Vagina (tissue), 2 donors: ENCODE measurements at regions not wholly inside any gene's neighbourhood (a gene's known extent, or its start where the extent isn't known, plus 50 kb on each side); places are given as distances from the start of the nearest gene placed in this dataset.

Source experiments
- POLR2A ChIP-seq, 2 donors: fragments of 450-650 bp; IDR thresholded peaks; one replicate each; pipeline ENCODE4 v1.6.1; 2017; ENCODE audit warnings: antibody characterized with exemption in 2 of 2, mild to moderate bottlenecking in 2 of 2, moderate library complexity in 2 of 2
- POLR2AphosphoS5 ChIP-seq, 2 donors: sonication (generic); formaldehyde crosslinking; IDR thresholded peaks; one replicate each; pipeline ENCODE4 v1.9.0; 2017; ENCODE audit warnings: antibody characterized with exemption in 2 of 2, mild to moderate bottlenecking in 2 of 2, low read depth in 1 of 2; ENCODE audit not compliant: insufficient read depth in 1 of 2
- TF ChIP-seq, protein P1 (sequence below), 3 experiments: fragments of 450-650 bp in 2 of 3; fragments of 200-600 bp in 1 of 3; sonication (generic) in 1 of 3; IDR thresholded peaks; one replicate each; pipeline ENCODE4 v1.5.1; 2017 to 2019; ENCODE audit warnings: antibody characterized with exemption in 3 of 3, mild to moderate bottlenecking in 2 of 3, moderate library complexity in 2 of 3

DNA sequence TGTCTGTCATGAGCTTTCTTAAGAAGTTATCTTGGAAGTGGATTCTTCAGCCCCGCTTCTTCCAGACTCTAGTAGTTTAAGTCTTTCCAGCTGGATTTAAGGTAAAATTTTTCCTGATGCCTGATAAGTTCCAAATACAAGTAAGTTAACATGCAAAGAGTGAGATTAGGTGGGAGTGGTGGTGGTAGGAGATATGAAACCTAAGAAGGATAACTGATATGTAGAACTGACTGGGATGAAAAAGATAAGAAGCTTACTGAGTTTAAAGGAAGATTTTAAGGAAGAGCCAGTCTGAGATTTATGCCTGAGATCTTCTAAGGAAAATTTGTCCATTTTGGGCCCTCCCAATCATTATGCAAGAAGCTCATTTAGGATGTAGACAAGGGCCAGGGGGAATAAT, 250.9 kb upstream of the SYT10 start:
- TF ChIP-seq POLR2A (IDR thresholded peaks at IDR 0.05), result no peak
- TF ChIP-seq, protein P1, sequence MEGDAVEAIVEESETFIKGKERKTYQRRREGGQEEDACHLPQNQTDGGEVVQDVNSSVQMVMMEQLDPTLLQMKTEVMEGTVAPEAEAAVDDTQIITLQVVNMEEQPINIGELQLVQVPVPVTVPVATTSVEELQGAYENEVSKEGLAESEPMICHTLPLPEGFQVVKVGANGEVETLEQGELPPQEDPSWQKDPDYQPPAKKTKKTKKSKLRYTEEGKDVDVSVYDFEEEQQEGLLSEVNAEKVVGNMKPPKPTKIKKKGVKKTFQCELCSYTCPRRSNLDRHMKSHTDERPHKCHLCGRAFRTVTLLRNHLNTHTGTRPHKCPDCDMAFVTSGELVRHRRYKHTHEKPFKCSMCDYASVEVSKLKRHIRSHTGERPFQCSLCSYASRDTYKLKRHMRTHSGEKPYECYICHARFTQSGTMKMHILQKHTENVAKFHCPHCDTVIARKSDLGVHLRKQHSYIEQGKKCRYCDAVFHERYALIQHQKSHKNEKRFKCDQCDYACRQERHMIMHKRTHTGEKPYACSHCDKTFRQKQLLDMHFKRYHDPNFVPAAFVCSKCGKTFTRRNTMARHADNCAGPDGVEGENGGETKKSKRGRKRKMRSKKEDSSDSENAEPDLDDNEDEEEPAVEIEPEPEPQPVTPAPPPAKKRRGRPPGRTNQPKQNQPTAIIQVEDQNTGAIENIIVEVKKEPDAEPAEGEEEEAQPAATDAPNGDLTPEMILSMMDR (IDR thresholded peaks at IDR 0.05), result no peak
- TF ChIP-seq POLR2AphosphoS5 (IDR thresholded peaks at IDR 0.05; ENCODE audit: insufficient read depth in 1 of 2, low read depth in 1 of 2), result no peak
